Neural progenitor cell (in vitro differentiated cells): ENCODE measurements at regions not wholly inside any gene's neighbourhood (a gene's known extent, or its start where the extent isn't known, plus 50 kb on each side); places are given as distances from the start of the nearest gene placed in this dataset.

ENCODE experiments used
- DNase-seq: peaks from one replicate; pipeline ENCODE4 v3.0.0-alpha.2; 2016; ENCODE audit warnings: low spot score
- H2AFZ ChIP-seq: fragments of 200-600 bp; sonication (generic); replicated peaks from 2 replicates; pipeline ENCODE4 v1.6.1; 2016; ENCODE audit warnings: antibody characterized with exemption
- H3F3A ChIP-seq: fragments of 200-600 bp; sonication (generic); 2 replicates; pipeline ENCODE4 v1.6.1; 2016; ENCODE audit warnings: antibody characterized with exemption, low read depth
- H3K27ac ChIP-seq: fragments of 200-600 bp; sonication (generic); 2 replicates; pipeline ENCODE4 v1.5.1; 2016; ENCODE audit warnings: mild to moderate bottlenecking
- H3K27me3 ChIP-seq: fragments of 200-600 bp; sonication (generic); 2 replicates; pipeline ENCODE4 v1.6.1; 2016; ENCODE audit warnings: mild to moderate bottlenecking, moderate library complexity
- H3K36me3 ChIP-seq: fragments of 200-600 bp; sonication (generic); 2 replicates; pipeline ENCODE4 v1.5.1; 2016
- H3K4me1 ChIP-seq: fragments of 200-600 bp; sonication (generic); 2 replicates; pipeline ENCODE4 v1.6.1; 2016; ENCODE audit warnings: mixed run types
- H3K4me2 ChIP-seq: fragments of 200-600 bp; sonication (generic); 2 replicates; pipeline ENCODE4 v1.6.1; 2016
- H3K4me3 ChIP-seq: fragments of 200-600 bp; sonication (generic); 2 replicates; pipeline ENCODE4 v1.5.1; 2016
- H3K79me2 ChIP-seq: fragments of 200-600 bp; sonication (generic); 2 replicates; pipeline ENCODE4 v1.6.1; 2016; ENCODE audit warnings: low read depth
- H3K9ac ChIP-seq: fragments of 200-600 bp; sonication (generic); 2 replicates; pipeline ENCODE4 v1.6.1; 2016
- H3K9me3 ChIP-seq: fragments of 200-600 bp; sonication (generic); 2 replicates; pipeline ENCODE4 v1.5.1; 2016; ENCODE audit warnings: low read depth
- H4K20me1 ChIP-seq: fragments of 200-600 bp; sonication (generic); 2 replicates; pipeline ENCODE4 v1.6.1; 2016; ENCODE audit warnings: low read depth
- H3K27ac Mint-ChIP-seq: 3 replicates; pipeline ENCODE4 v1.8.0; 2021; ENCODE audit warnings: mixed read lengths
- H3K27me3 Mint-ChIP-seq: 2 replicates; pipeline ENCODE4 v1.8.0; 2022; ENCODE audit warnings: low read depth, mild to moderate bottlenecking, inconsistent platforms, moderate library complexity, mixed read lengths; ENCODE audit not compliant: insufficient read depth
- H3K36me3 Mint-ChIP-seq: 3 replicates; pipeline ENCODE4 v1.8.0; 2021; ENCODE audit warnings: mixed read lengths
- H3K4me1 Mint-ChIP-seq: 3 replicates; pipeline ENCODE4 v1.8.0; 2021; ENCODE audit warnings: mixed read lengths
- H3K4me3 Mint-ChIP-seq: 3 replicates; pipeline ENCODE4 v1.8.0; 2021; ENCODE audit warnings: mild to moderate bottlenecking, moderate library complexity, mixed read lengths
- H3K9me3 Mint-ChIP-seq: 3 replicates; pipeline ENCODE4 v1.8.0; 2020; ENCODE audit warnings: mixed read lengths
- EZH2 ChIP-seq: fragments of 200-600 bp; sonication (generic); IDR thresholded peaks from 2 replicates; pipeline ENCODE4 v1.6.1; 2017; ENCODE audit warnings: antibody characterized with exemption, mild to moderate bottlenecking, moderate library complexity
- EZH2phosphoT487 ChIP-seq: fragments of 200-600 bp; sonication (generic); IDR thresholded peaks from 2 replicates; pipeline ENCODE4 v1.6.1; 2017; ENCODE audit warnings: antibody characterized with exemption
- TF ChIP-seq, protein P1 (sequence below): fragments of 200-600 bp; sonication (generic); IDR thresholded peaks from 2 replicates; pipeline ENCODE4 v1.5.1; 2017; ENCODE audit warnings: antibody characterized with exemption, mild to moderate bottlenecking

DNA sequence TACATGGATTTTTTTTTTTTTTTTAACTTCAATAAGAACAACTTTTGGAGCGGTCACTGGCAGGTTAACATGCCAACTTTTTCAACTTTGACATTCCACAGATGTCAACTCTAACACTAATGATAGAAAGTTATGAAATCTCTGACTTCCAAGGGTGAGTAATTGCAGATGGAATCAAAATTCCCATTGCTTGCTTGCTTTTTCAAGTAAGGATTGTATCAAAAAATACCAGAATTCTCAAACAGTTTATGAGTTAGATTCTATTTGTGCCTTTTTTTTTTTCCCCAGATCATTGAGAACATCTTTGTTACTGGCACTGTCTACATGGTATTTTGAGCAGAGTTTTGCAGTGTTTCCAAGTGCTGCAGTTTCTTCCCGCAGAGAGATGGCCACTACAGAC lies 50.3 kb upstream of the OTUD4 start:
- Histone ChIP-seq H3K27me3 (no peaks in the 10 kb centered on the region), H3K9ac (no peak overlapping the region), H3K4me3 (no peak overlapping the region), H3K79me2 (no peaks in the 10 kb centered on the region), H3K36me3 (no peaks in the 10 kb centered on the region), H3K9me3 (no peaks in the 10 kb centered on the region), H3K4me2 (no peak overlapping the region), H4K20me1 (no peaks in the 10 kb centered on the region), H2AFZ (no peak overlapping the region), H3K27ac (no peak overlapping the region), H3F3A (no peaks in the 10 kb centered on the region), H3K4me1 (no peaks in the 10 kb centered on the region)
- Mint-ChIP-seq H3K27me3 (no peaks in the 10 kb centered on the region), H3K27ac (no peak overlapping the region), H3K4me1 (no peaks in the 10 kb centered on the region), H3K36me3 (no peaks in the 10 kb centered on the region), H3K4me3 (no peak overlapping the region), H3K9me3 (no peaks in the 10 kb centered on the region)
- DNase-seq, result no peak
- TF ChIP-seq EZH2 (no peak), EZH2phosphoT487 (no peak)
- TF ChIP-seq, protein P1, sequence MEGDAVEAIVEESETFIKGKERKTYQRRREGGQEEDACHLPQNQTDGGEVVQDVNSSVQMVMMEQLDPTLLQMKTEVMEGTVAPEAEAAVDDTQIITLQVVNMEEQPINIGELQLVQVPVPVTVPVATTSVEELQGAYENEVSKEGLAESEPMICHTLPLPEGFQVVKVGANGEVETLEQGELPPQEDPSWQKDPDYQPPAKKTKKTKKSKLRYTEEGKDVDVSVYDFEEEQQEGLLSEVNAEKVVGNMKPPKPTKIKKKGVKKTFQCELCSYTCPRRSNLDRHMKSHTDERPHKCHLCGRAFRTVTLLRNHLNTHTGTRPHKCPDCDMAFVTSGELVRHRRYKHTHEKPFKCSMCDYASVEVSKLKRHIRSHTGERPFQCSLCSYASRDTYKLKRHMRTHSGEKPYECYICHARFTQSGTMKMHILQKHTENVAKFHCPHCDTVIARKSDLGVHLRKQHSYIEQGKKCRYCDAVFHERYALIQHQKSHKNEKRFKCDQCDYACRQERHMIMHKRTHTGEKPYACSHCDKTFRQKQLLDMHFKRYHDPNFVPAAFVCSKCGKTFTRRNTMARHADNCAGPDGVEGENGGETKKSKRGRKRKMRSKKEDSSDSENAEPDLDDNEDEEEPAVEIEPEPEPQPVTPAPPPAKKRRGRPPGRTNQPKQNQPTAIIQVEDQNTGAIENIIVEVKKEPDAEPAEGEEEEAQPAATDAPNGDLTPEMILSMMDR, result no peak
